Esophagus (tissue), 2 donors: ENCODE measurements at regions not wholly inside any gene's neighbourhood (a gene's known extent, or its start where the extent isn't known, plus 50 kb on each side); places are given as distances from the start of the nearest gene placed in this dataset.

Experiments used
- H3K27ac ChIP-seq, 2 donors: one replicate each; pipeline ENCODE4 v1.5.1; 2013; ENCODE audit warnings: low read depth in 2 of 2, mild to moderate bottlenecking in 2 of 2, inconsistent platforms in 1 of 2, low read length in 1 of 2, moderate library complexity in 1 of 2
- H3K27me3 ChIP-seq, 2 donors: one replicate each; pipeline ENCODE4 v1.6.1; 2013; ENCODE audit warnings: low read length in 2 of 2, control low read depth in 1 of 2, mild to moderate bottlenecking in 1 of 2; ENCODE audit not compliant: insufficient read depth in 2 of 2, control insufficient read depth in 1 of 2
- H3K36me3 ChIP-seq, 2 donors: one replicate each; pipeline ENCODE4 v1.6.1; 2013; ENCODE audit warnings: low read length in 1 of 2; ENCODE audit not compliant: control insufficient read depth in 2 of 2, insufficient read depth in 2 of 2
- H3K4me1 ChIP-seq, 2 donors: one replicate each; pipeline ENCODE4 v1.6.1; 2013; ENCODE audit warnings: low read length in 1 of 2; ENCODE audit not compliant: control insufficient read depth in 2 of 2, insufficient read depth in 2 of 2
- H3K4me3 ChIP-seq, 2 donors: one replicate each; pipeline ENCODE4 v1.5.1; 2013; ENCODE audit warnings: low read length in 2 of 2, mild to moderate bottlenecking in 2 of 2, low read depth in 1 of 2, moderate library complexity in 1 of 2
- H3K9me3 ChIP-seq, 2 donors: one replicate each; pipeline ENCODE4 v1.6.1; 2013; ENCODE audit warnings: mild to moderate bottlenecking in 2 of 2, low read depth in 1 of 2, low read length in 1 of 2, moderate library complexity in 1 of 2; ENCODE audit not compliant: control insufficient read depth in 2 of 2, insufficient read depth in 1 of 2
- WGBS, 2 donors: extraction: QIAGEN DNeasy Blood & Tissue Kit; methylation state at CpG; one replicate each; pipeline ENCODE4 v1.1.7; 2013; 5-methylcytosine and 5-hydroxymethylcytosine counted together
- donor health status: healthy with polysubstance abuse.
- donor health status: Bipolar disorder and iron deficiency.

DNA sequence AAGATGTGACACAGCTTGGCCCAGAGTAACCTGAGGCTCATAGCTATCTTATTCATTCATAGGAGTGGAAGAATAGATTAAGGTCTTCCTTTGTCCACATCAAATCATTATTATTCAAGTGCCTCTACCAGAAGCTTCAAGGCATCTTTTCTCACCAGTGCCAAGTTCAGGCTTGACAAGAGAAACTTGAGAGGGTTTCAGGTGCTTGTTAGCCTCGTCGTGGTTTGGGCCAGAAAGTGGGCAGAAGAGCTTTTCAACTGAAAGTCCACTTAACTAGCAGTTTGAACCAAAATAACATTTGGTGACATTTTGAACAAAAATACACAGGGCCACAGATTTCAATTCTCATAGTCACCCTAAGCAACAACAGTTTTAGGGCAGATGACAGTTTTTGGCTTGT is 1184.2 kb downstream of the FLRT2 start:
- H3K36me3 ChIP-seq: no peaks in the 10 kb centered on the region
- no peak overlapping the region for H3K27ac ChIP-seq
- no peaks in the 10 kb centered on the region for H3K27me3 ChIP-seq
- no peaks in the 10 kb centered on the region for H3K9me3 ChIP-seq
- H3K4me3 ChIP-seq: no peak overlapping the region
- WGBS, 2 donors: 74 to 79% methylated on average over 2 of the region's 2 CpGs
- no peaks in the 10 kb centered on the region for H3K4me1 ChIP-seq

DNA sequence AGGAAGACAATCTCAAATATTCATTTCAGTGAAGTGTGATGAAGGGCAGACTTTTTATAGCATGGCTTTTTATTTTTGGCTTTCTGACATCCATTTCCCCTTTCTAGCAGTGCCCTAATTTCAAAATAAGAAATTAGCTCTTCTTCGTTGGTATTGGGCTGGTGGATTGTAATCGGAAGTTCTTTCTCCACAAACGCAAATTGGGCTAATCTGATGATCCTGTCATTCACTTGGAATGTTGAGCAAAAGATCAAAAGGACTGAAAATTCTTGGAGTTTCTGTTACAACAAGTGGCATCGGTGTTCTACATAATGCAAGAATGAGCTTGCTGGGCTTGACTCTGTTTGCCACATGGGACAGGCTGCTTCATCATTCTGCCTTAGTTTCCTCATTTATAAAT is 1182.8 kb downstream of the FLRT2 start:
- no peak overlapping the region for H3K27ac ChIP-seq

DNA sequence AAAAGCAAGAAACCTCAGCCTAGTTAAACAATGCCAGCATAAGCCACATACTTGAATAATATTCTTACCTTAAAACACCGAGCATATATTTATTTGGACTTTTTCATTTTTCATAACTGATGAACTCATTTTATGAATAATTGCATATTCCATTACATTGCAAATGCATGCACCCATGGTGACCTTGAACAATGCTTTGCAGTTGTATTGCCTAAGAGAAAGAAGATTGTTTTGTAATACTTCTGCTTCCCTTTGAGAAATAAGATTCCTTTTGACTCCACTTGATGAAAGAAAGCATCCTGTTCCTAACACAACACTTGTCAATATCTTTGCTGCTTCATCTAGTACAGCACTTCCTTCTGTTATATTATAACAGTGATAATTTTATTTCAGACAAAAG is 1182.2 kb downstream of the FLRT2 start:
- Histone ChIP-seq H3K4me3 (no peak overlapping the region), H3K36me3 (no peaks in the 10 kb centered on the region), H3K4me1 (no peaks in the 10 kb centered on the region), H3K27me3 (no peaks in the 10 kb centered on the region), H3K27ac (no peak overlapping the region), H3K9me3 (no peaks in the 10 kb centered on the region)
- 56 to 74% methylated on average over 1 of the region's 1 CpG for WGBS, 2 donors

More for the DNA sequence above, 1182.8 kb downstream of the FLRT2 start:
- Histone ChIP-seq H3K4me3 (no peak overlapping the region), H3K9me3 (no peaks in the 10 kb centered on the region), H3K4me1 (no peaks in the 10 kb centered on the region), H3K27me3 (no peaks in the 10 kb centered on the region), H3K36me3 (no peaks in the 10 kb centered on the region)
- WGBS, 2 donors: 41 to 50% methylated on average over 4 of the region's 4 CpGs

DNA sequence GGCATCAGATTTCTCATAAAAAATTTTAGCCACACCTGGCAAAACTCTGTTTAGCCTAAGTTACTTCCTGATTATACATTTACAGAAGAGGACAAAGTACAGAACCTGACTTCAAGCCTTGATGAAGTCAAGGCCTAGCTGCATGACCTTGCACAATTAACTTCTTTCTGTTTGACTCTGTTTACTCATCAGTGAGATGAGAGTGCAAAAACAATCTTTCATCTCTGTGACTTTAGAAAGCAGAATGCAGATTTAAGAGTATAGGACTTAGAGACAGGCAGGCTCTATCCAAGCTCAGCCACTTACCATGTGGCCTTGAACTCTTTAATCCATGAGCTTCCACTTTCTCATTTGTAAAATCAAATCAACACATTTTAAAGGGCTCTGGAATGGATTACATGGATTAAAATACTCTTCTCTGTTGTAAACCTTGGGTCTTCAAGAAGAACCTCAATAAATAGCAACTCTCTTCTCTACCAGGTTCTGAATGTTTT is 1178.9 kb downstream of the FLRT2 start:
- no peaks in the 10 kb centered on the region for H3K36me3 ChIP-seq

DNA sequence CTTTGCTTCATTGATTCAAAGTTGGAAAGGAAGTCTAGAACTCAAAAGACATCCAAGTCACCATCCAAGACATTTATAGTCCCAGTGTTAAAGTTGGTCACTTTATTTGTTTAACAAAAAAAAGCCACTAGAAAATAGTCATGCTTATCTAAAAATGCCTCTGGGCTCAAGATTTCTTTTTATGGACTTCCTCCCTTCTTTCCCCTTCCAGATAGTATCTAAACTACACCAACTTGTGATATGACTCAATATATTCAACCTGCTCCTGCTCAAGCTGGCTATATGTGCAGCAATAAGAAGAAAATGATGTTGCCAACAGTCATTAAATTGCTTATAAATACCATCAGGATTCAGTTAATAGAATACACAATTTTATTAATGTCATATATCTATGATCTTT is 1177.1 kb downstream of the FLRT2 start:
- H3K9me3 ChIP-seq: no peaks in the 10 kb centered on the region
- no peaks in the 10 kb centered on the region for H3K36me3 ChIP-seq
- H3K27ac ChIP-seq: no peak overlapping the region
- H3K4me1 ChIP-seq: no peaks in the 10 kb centered on the region
- H3K4me3 ChIP-seq: no peak overlapping the region
- H3K27me3 ChIP-seq: no peaks in the 10 kb centered on the region

More for the DNA sequence above, 1178.9 kb downstream of the FLRT2 start:
- Histone ChIP-seq H3K27ac (no peak overlapping the region), H3K9me3 (no peaks in the 10 kb centered on the region), H3K4me1 (no peaks in the 10 kb centered on the region), H3K4me3 (no peak overlapping the region), H3K27me3 (no peaks in the 10 kb centered on the region)

DNA sequence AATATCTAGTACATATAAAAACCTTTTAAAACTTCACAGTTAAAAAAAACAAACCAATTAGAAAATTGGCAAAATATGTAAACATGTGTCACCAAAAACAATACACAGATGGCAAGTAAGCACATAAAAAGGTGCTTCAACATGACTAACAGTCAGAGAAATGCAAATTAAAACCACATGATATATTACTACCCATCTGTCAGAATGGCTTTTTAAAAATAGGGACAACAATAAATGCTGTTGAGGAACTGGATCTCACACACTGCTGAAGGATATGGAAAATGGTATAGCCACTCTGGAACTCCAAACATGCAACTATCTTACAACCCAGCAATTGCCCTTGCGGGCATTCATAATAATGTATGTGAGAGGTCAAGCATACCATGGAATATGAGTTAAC is 1153.6 kb downstream of the FLRT2 start:
- Histone ChIP-seq H3K4me3 (no peak overlapping the region), H3K9me3 (no peaks in the 10 kb centered on the region), H3K27me3 (no peaks in the 10 kb centered on the region), H3K36me3 (no peaks in the 10 kb centered on the region), H3K27ac (no peak overlapping the region), H3K4me1 (no peaks in the 10 kb centered on the region)
- WGBS, 2 donors: 90 to 92% methylated on average over 1 of the region's 1 CpG

DNA sequence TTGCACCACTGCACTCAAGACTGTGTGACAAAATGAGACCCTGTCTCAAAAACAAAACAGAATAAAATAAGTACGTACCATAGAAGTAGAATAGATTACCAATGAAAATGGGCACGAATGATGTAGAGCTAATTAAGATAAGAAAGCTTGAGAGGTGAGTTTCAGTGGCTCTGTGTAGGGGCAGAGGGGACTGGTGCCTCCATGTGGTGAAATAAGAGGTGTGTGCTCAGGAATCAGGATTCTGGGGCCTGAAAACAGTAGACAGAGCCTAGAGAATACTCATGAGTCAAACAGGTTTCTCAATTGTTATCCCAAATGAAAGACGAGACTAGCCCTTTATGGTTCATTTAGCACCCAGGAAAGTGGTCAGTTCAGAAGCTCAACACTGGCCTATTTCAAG is 1145.1 kb downstream of the FLRT2 start:
- no peak overlapping the region for H3K4me3 ChIP-seq
- no peaks in the 10 kb centered on the region for H3K4me1 ChIP-seq
- no peak overlapping the region for H3K27ac ChIP-seq
- H3K9me3 ChIP-seq: no peaks in the 10 kb centered on the region
- no peaks in the 10 kb centered on the region for H3K36me3 ChIP-seq
- WGBS, 2 donors: 76 to 78% methylated on average over 3 of the region's 3 CpGs
- H3K27me3 ChIP-seq: no peaks in the 10 kb centered on the region

DNA sequence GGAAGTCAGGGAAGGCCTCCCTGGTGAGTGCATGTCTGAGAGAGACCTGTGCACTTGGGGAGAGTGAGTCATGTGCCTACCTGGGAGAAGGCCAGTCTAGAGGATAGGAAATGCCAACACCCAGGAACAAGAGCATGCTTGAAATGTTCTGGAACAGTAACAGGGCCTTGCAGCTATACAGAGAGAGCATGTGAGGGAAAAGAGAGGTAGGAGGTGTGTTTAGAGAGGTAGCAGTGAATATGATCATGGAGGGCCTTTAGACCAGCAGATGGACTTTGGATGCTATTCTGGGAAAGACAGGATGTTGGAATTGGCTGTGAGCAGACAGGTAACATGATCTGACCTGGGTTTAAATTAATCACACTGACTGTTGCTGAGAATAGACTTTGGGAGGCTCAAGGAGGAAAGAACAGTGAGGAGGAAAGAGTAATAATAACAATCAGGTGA is 1143.6 kb downstream of the FLRT2 start:
- Histone ChIP-seq H3K4me3 (no peak overlapping the region), H3K27ac (no peak overlapping the region), H3K9me3 (no peaks in the 10 kb centered on the region), H3K36me3 (no peaks in the 10 kb centered on the region), H3K27me3 (no peaks in the 10 kb centered on the region), H3K4me1 (no peaks in the 10 kb centered on the region)

DNA sequence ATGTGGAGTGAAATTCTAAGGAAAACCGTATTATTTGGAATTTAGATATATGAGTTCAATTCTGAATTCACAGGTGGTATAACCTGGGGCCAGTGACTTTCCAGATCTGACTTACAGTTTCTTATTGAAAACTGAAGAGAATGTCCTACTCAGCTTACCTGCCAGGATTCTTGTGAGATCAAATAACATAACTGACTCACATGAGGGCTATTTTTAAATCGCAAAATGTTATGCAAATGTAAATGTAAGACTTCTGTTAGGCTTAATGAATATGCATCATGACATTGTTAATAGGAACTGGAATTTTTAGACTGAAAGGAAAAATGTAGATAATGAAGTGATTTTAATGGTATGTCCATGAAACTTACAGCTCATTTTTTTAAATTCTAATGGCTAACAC is 1142.1 kb downstream of the FLRT2 start:
- Histone ChIP-seq H3K9me3 (no peaks in the 10 kb centered on the region), H3K27me3 (no peaks in the 10 kb centered on the region), H3K27ac (no peak overlapping the region), H3K4me1 (no peaks in the 10 kb centered on the region), H3K36me3 (no peaks in the 10 kb centered on the region), H3K4me3 (no peak overlapping the region)
- WGBS, 2 donors: 89 to 92% methylated on average over 2 of the region's 2 CpGs

DNA sequence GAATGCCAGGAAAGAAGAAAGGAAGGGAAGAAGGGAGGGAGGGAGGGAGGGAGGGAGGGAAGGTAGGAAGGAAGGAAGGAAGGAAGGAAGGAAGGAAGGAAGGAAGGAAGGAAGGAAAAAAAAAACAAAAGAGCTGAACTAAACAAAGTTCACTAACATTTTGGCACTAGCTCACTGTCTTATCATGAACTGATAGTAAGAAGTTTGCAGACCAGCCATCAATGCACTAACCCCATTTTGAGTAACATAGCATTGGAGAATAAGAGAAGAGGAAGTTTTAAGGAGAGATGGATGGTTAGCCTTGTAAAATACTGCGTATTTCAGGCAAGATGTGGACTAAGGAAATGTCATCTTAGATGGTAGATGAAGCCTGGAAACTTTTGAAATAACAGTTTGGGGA is 1136.0 kb downstream of the FLRT2 start:
- Histone ChIP-seq H3K4me1 (no peaks in the 10 kb centered on the region), H3K27ac (no peak overlapping the region), H3K9me3 (no peaks in the 10 kb centered on the region), H3K4me3 (no peak overlapping the region), H3K36me3 (no peaks in the 10 kb centered on the region), H3K27me3 (no peaks in the 10 kb centered on the region)
- WGBS, 2 donors: 85 to 89% methylated on average over 1 of the region's 1 CpG
